IMR-90 (cell line): ENCODE measurements at regions not wholly inside any gene's neighbourhood (a gene's known extent, or its start where the extent isn't known, plus 50 kb on each side); places are given as distances from the start of the nearest gene placed in this dataset.

ENCODE experiments used
- BHLHE40 ChIP-seq: fragments of 150-350 bp; IDR thresholded peaks from 2 replicates; pipeline ENCODE4 v1.6.1; 2016; ENCODE audit warnings: mild to moderate bottlenecking, low read depth, low read length
- CEBPB ChIP-seq: IDR thresholded peaks from 2 replicates; pipeline ENCODE4 v1.6.1; 2012; ENCODE audit warnings: low read depth, low read length, improper control_type of control experiment
- CHD1 ChIP-seq: IDR thresholded peaks from 2 replicates; pipeline ENCODE4 v1.6.1; 2012; ENCODE audit warnings: low read depth, low read length, improper control_type of control experiment
- CTCF ChIP-seq: conservative IDR thresholded peaks from 2 replicates; pipeline ENCODE4 v1.5.1; 2012; ENCODE audit warnings: mild to moderate bottlenecking, low read depth, low read length, improper control_type of control experiment
- MAFK ChIP-seq: IDR thresholded peaks from 2 replicates; pipeline ENCODE4 v1.6.1; 2012; ENCODE audit warnings: low read depth, low read length, improper control_type of control experiment
- POLR2A ChIP-seq: IDR thresholded peaks from 2 replicates; pipeline ENCODE4 v1.6.1; 2012; ENCODE audit warnings: mild to moderate bottlenecking, low read depth, low read length
- RAD21 ChIP-seq: IDR thresholded peaks from 2 replicates; pipeline ENCODE4 v1.6.1; 2012; ENCODE audit warnings: low read length, improper control_type of control experiment
- RCOR1 ChIP-seq: IDR thresholded peaks from 2 replicates; pipeline ENCODE4 v1.6.1; 2012; ENCODE audit warnings: mild to moderate bottlenecking, low read length, improper control_type of control experiment; ENCODE audit not compliant: insufficient replicate concordance
- RFX5 ChIP-seq: IDR thresholded peaks from 2 replicates; pipeline ENCODE4 v1.8.0; 2012; ENCODE audit warnings: low read depth, mild to moderate bottlenecking, low read length, moderate library complexity
- SMC3 ChIP-seq: fragments of 150-350 bp; IDR thresholded peaks from 2 replicates; pipeline ENCODE4 v1.6.1; 2016; ENCODE audit warnings: low read depth, mild to moderate bottlenecking, antibody characterized with exemption, low read length, moderate library complexity
- USF2 ChIP-seq: fragments of 150-350 bp; IDR thresholded peaks from 2 replicates; pipeline ENCODE4 v1.6.1; 2017; ENCODE audit warnings: mild to moderate bottlenecking, antibody characterized with exemption, low read length, low read depth

GRCh38 chr5:2472670-2473069 lies 278.8 kb downstream of the IRX2 start:
- TF ChIP-seq CTCF (no peak), RCOR1 (no peak), RFX5 (no peak), CEBPB (no peak), BHLHE40 (no peak), CHD1 (no peak), POLR2A (no peak), RAD21 (no peak), SMC3 (no peak), MAFK (no peak), USF2 (no peak)
